SK-N-DZ (cell line): ENCODE measurements at regions not wholly inside any gene's neighbourhood (a gene's known extent, or its start where the extent isn't known, plus 50 kb on each side); places are given as distances from the start of the nearest gene placed in this dataset.

Experiments used
- DNase-seq: peaks from one replicate; pipeline ENCODE4 v3.0.0-alpha.2; 2015; ENCODE audit warnings: low spot score

DNA sequence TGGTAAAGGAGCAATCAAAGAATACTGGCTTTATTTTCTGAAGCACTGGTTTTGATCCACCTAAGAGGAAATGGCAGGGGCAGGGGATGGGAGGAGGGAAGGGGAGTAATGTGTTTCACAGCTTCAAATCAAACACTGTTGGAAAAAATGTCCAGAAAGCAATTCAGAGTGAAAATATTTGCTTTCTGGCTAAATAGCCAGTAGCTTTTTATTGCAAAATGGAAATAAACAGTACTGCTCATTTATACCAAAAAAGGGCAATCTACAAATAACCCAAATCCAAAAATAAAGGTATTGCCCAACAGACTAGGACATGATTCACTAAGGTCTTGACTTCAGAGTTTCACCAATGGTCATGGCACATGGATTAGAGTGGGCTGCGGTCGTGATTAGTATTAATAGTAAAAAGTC lies 279.3 kb upstream of the THBS1 start:
- no peak for DNase-seq

DNA sequence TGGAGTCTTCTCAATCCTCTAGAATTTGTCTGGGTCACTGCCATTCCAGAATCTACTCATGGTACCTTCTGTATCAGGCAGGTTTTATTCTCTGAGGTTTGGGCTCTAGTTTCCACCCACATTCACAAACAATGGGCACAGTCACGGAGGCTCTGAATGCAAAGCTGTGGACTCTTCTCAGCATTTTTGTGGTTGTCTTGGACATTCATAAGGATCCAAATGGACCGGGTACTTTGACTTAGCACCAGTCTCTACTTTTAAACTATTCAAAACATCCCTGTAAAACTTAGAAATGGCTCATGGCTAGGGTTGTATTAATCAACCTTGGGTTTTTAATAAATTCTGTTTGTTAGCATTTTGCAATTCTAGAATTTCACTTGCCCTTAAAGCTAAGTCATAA lies 277.9 kb upstream of the THBS1 start:
- DNase-seq = no peak

DNA sequence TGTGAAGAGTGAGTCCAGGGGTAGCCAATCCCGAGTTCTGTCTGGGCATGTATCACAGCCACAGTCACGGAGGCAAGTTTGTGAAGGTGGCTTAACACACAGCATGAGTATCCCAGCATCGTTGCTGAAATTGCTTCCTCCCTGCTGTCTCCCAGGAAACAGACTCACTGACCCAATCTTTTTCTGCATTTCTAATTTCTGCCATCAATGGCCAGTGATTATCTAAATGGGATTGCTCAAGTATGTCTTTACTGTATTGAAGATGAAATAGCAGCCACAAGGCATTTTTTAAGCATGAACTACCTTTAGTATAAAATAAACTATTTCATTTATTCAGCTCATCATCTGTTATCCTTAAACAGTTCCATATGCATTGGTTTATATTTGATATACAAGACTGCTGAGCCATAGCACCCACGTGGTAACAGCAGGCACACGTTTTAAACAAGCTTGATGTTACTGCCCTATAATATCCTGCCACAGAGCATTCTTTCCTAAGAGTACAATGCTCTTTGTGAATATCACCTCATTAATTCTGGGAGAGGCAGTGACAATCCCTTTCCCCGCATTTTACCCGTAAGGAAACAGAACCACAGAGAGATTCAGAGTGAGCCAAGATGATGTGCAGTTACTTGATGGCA lies 276.6 kb upstream of the THBS1 start:
- no peak for DNase-seq

DNA sequence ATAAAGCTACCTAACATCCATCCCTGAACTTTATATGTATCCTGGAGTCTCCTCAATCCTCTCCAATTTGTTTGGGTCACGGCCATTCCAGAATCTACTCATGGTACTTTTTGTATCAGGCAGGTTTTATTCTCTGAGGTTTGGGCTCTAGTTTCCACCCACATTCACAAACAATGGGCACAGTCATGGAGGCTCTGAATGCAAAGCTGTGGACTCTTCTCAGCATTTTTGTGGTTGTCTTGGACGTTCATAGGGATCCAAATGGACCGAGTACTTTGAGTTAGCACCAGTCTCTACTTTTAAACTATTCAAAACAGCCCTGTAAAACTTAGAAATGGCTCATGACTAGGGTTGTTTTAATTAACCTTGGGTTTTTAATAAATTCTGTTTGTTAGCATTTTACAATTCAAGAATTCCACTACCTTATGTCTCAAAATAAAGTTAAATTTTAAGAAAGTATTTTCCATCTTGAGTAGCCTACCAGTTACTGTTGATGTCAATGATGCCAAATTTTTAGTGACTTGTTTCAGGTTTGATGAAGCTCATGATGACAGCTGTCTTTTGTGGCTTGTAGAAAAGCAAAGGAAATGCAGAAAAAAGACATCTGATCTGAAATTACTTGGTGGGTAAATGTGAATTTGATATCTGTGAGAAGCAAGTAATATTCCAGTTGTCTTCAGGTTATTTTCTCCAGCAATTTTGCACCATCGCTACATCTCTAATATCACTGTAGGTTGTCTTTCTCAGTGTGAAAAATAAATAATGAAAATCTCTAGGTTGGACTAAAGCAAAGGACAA lies 275.7 kb upstream of the THBS1 start:
- DNase-seq = no peak

DNA sequence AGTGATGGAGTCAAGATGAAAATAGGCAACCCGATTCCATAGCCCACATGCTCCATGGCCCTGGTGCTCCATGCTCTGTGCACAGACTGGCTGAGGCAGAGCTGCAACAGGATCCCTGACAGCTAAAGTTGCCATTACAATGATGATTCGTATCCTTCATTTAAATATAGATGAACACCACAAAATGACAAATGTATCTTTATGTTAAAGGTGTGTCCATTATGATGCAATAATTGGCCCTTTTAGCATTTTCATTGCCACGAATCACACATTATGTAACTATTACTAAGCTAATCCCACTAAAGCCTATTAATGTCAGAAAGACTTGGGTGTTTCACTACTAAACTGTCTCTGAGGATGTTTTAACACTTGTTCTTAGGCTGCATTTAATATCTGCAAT lies 270.2 kb upstream of the THBS1 start:
- no peak for DNase-seq

DNA sequence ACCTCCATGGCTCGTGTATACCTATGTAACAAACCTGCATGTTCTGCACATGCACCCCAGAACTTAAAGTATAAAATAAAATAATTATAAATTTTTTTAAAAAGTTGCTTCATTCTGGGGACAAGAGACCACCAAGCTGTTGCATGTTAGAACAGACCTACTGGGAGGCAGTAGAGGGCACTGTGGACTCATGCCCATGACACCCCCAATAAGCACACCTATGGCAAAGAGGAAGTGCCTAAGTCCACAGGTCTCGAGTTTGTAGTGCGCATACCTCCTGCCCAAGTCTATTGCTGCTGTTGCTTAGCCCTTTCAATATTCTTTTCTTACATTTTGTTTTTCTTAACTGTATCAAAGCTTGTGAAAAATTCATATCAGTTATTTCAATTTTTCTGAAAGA lies 267.9 kb upstream of the THBS1 start:
- DNase-seq = no peak

DNA sequence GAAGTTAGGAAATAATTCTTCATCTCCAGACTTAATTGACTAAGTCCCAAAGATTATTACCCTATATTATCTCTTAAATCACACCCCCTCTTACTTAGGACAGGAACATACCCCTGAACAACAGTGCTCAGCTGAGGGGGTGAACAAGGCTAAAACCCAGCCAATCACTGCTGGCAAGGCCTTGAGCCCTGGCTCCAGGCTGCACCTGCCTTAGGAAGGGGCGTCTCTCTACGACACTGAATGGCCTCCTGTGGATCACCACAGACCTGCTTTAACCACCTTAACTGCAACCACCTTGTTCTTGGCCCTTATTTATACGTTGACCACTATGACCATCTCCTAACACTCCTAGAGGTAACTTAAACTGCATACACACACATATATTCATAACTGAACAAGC lies 267.4 kb upstream of the THBS1 start:
- DNase-seq = no peak

DNA sequence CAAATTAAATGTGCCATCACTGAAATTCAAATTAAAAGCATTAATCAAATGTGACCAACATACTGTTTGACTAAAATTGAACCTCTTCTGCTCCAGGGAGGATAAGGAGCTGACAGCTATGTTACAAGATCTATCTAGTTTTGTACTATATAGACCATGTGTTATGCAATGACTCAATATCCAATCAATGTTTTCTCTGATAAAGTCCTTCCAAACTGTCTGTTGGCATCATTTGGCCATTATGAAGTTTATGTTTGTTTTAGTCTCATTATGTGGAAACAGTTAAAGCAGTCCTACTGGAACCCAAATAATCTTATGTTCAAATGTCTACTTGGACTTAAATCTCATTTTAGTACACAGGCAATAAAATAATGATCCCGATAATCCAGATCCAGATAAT lies 267.0 kb upstream of the THBS1 start:
- no peak for DNase-seq

DNA sequence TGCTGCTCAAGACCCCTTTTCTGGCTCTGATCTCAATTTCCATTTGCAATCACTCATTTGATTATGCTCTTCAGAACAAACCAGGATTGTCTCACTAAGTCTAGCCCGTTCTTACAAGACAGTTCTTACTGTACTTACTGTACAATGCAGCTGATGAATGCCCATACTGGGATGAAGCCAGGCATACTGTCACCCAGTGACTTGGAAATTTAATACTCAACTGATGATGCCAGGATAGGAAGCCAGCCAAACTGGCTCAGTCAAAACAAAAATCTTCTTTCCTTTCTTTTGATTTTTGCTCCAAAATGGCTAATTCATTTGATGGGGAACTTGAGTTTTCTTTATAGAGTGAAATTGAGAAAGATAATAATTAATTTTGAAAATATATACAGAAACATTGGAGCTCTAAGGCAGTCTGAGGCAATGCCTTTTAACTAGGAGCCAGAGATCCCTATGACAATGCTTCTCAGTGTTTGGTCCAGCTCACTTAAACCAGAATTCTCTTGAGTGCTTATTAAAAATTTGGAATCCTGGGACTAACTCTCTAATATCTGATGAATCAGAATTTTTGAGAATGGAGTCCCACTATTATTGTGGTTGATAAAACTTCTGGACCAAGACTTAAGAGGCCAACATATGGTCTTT lies 265.6 kb upstream of the THBS1 start:
- DNase-seq = no peak

DNA sequence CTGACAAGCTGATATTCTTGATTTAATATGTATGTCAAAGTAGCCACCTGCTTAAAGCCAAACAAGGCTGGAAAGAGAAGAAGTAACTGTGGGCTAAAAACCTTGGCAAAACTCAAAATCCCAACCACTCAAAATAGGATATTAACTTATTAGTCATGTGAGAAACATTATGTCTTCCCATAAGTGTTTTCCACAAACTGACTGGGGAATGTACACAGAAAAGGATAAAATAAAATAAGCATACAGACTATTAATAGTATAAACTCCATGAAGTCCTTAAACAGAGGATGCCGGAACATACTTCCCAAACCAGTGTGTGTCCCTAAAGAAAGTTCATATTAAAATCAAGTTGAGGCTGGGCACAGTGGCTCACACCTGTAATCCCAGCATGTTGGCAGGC lies 263.7 kb upstream of the THBS1 start:
- no peak for DNase-seq

DNA sequence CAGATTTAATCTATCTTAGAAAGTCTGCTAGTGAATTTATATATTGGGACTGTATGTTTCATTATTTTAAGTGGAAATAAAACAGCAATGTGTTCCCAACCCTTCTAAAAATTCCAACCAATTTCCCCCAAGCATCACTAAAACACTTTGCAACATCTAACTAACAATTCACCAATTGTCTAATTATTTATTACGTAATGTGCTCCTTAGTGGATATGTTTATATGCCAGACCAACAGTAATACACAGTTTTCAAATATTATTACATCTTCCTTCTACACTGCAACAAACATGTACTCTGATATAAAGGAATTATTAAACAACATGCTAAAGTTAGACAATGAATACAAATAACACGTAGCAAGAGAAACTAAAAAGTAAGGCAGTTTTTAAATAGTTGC lies 262.6 kb upstream of the THBS1 start:
- DNase-seq = no peak

DNA sequence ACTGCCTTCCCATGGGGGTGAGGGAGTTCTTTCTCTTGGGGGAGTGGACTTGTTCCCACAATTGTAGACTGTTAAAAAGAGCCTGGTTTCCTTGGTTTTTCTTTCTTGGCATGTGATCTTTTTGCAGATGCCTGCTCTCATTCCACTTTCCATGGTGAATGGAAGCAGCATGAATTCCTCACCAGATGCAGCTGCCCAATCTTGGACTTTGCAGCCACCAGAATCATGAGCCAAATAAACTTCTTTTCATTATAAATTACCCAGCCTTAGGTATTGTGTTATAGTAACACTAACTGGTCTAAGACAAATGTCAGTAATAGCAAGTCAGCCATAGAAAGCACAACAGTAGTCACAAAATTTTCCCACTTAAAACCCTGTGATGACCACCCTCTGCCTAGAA lies 260.5 kb upstream of the THBS1 start:
- no peak for DNase-seq

DNA sequence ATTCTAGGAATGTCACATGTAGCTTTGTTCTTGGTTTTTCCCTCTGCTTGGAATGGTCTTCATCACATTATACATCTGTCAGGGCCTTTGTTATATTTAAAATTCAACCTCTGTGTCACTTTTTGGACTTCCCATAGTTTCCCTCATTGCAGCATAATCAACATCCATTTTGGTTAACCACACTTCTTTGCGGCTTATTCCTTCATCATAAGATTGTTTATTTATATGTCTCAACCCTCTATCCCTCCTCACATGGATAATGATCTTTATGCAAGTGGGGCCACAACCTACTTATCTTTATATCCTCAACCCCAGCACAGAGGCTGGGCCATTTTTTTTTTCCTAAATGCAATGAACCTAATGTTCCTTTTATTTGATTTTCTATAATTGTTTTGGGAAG lies 260.0 kb upstream of the THBS1 start:
- no peak for DNase-seq

DNA sequence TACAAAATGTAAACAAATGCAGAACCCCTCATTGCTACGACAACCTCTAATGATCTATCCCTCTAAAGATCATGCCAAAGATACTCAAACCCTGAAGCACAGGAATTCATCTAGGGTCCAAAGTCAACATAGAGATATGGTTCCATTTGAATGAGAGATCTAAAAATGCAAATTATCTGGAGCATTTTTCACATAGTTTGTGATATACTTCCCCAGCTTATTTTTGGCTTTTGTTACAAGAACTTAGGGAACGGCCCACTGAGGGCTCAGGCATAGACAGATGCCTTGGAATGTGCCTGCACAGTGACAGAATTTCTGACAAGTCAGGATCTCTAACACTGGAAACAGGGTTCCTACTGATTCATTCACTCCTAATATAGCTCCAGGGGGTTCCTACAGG lies 258.9 kb upstream of the THBS1 start:
- no peak for DNase-seq

DNA sequence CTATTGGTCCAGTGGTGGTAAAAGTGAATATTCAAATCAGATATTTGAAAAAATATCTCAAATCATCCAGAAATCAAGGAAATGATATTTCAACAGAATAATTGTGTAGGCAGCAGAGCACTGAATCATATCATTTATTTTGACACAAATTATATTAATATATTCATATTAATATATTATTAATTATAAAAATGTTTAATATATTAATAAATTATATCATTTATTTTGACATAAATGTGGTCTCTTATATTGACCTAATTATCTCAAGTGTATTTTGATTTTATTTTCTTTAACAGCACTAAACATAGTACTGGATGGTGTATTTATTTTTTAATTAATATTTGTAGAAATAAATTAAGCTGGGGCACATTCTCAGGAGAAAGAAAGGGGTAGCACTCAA lies 257.7 kb upstream of the THBS1 start:
- no peak for DNase-seq

DNA sequence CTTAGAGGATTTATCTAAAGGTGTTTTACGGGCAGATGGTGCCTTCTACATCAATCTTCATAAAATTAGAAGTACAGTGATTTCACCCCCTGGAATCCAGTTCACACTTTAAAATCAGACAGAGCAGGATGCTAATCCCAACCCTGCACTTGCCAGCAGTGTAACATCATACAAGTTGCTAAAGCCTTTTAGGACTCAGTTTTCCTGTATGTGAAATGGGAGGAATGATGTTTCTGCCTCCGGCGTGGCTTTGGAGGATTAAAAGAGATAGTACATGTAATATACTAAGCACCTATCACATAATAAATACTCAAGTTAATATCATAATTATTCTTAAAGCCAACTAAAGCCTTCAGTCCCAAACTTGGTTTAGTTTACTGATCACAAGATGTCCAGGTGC lies 257.2 kb upstream of the THBS1 start:
- no peak for DNase-seq

DNA sequence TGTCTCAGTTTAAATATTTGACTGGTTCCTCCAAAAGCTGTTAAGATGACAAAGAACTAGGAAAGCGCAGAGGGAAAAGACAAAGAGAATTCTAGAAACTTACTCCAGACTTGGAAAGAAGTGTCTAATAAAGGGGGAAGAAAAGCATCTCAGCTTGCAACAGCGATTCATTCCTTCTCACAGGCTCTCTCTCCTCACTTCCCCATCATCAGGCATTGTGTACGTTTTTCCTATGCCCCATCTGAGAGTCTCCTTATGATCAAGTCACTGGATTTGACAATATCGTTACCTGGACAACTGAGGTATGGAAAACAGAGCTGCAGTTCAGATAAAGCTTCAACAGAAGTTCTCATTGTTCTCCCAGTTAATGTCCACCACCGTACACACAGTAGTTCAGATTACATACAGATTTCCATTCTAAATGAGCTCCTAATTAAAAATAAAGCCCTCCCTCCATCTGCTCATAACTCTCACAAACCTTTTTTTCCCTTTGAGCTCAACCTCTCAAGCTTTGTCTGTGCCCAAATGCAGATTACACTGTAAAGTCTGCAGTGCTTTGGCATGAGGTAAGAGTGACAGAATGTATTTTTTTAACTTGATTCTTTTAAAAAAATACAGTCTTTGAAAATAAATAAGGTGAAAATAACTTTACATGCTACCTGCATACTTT lies 254.4 kb upstream of the THBS1 start:
- no peak for DNase-seq

DNA sequence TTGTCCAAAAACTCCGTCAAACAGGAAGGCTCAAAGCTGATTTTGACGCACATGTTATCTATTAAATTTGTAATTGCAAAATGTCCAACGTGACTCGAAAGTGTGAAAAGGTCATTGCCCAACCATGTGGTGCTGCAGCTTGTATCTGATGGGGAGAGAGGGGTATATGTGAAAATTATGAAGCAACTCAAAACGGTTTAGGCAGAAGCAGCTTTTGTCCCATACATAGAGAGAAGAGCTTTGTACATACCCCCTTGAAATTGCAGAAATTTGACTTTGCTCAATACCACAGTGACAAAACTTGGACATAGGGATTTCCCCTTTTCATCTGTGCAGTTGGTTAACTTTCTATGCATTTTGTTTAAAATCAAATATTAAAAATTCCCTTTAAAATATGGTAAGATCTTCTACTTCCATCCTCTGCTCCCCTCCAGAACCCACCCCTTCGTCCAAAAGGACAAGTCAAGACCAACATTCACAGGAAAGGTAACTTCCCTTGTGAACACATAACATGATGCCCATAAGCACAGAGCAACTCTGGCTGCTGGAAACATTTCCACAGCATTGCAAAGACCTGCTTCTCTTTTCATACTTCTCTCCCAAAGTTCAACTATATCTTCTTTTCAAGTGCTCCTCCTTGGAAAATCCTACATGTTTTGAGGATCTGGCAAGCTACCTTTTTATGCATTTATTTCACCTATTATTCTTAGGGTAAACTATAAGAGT lies 253.7 kb upstream of the THBS1 start:
- DNase-seq = no peak

DNA sequence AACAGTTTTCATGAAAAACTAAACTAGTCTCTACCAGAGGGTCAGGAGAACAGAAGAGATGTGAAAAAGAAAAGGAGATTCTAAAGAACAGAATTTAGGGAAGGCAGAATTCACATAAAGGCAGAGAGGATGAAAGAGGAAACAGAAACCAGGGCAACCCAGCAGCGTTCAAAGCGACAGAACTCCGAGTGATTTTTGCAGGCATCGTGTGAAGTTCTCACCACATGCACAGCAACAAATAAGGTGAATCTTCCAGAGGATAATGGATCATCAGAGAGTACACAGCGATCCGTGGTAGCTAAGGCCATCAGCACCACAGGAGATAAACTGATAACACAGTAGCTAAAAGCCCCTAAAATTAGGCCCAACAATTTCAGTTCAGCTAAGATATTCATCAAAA lies 250.8 kb upstream of the THBS1 start:
- DNase-seq = no peak

DNA sequence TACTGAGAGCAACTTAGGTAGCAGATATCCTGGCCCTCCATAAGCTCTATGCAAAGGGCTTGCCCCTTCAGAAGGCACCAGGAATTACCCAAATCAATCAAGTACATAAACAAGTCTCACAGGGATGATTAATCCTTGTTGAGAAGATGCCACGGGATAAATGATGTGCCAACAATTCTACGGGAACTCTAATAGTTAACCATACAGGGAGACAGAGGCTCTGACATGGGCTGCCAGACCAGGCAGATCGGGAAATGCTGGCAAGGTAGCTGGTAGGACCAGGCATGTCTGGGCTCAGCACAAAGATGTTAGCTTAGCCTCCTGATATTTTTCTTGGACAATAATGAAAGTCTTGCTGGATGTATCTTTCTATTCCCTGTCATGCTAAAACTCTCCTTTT lies 249.3 kb upstream of the THBS1 start:
- no peak for DNase-seq

DNA sequence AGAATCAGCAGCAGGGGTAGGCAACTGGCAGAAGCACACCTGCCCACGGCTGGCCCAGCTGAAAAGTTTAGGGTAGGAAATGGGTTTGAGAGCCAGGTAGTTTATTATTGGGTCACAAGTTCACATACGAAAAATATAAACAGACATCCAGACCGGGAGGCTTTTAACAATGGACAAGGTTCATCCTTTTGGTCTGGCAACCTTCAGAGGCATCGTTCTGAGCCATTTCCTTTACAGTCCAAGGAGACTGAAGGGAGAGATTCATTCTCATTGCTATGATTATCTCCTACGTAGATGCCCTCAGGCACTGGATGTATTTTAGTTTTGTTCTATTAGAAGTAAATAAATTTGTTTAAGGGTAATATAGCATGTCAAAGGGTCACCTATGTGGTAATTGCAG lies 248.0 kb upstream of the THBS1 start:
- DNase-seq = no peak

DNA sequence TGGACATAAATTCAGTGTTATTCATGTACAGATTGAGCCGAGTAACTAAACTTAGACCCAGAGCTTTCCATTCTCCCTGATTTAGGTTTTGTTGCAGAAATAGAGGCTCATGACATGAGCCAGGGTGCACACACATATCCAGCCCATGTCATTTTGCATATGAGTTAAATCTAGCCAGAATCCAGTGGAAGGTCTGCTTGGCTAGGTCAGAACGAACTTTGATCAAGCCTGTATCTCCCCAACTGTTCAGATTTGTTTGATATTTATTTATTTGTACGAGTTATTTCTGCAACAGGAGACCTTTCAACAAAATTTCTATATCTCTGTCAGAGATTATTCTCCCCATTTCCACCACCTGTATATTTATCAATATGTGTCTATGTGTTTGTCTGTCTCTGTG lies 247.5 kb upstream of the THBS1 start:
- no peak for DNase-seq
